Activated CD8-positive, alpha-beta memory T cell treated with anti-CD3 and anti-CD28 coated beads for 4 hours (primary cell): ENCODE measurements at regions not wholly inside any gene's neighbourhood (a gene's known extent, or its start where the extent isn't known, plus 50 kb on each side); places are given as distances from the start of the nearest gene placed in this dataset.

Experiments used
- DNase-seq, 2 donors: peaks; one replicate each; pipeline ENCODE4 v3.0.0-alpha.2; 2020; ENCODE audit warnings: low read depth in 2 of 2

DNA sequence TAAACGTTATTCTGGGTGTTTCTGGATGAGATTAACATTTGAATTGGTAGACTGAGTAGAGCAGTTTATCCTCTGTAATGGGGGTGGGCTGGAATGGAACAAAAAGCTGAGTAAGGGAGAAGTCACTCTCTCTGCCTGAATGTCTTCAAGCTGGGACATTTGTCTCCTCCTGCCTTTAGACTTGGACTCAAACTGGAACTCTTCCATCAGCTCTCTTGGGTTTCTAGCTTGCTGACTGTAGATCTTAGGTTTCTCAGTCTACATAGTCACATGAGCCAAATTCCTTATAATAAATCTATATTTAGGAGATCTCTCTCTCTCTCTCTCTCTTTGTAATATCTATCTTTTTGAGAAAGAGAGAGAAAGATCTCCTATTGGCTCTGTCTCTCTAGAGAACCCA, 553.3 kb upstream of the CDH11 start:
- DNase-seq: no peak

DNA sequence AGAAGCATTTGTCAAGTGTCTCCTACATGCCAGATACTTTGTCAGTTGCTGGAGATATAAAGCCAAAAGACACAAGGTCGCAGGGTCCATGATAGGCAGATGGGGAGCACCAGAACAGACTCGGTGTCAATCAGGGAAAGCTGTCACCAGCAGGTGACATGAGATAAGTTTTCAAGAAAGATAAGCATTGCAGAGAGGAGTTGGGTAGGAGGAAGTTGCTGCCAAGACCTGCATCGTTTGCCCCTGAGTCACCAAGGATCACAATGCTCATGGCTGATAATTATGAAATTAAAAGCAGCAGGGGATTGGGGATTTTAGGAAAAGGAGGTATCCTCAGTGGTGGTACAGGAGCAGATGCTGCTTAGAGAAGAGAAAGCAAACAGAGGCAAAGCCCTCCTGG, 551.1 kb upstream of the CDH11 start:
- DNase-seq: no peak

DNA sequence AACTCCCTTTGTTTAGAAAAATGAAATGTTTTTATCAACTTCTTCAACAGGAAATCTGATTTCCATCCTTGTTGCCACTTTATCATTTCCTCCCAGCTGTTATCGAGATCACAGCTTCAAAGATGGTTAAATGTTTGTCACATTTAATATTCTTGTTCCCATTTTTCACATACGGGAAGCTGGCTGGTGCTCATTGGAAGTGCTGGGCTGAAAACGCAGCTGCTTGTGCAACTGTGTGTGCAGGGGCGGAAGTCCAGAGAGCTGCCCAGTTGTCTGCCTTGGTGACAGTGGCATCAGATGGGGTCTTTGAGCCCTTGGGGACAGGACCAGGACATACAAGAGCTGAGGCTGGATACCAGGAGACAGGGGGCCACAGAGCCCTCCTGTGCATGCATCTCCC, 549.2 kb upstream of the CDH11 start:
- DNase-seq: no peak

DNA sequence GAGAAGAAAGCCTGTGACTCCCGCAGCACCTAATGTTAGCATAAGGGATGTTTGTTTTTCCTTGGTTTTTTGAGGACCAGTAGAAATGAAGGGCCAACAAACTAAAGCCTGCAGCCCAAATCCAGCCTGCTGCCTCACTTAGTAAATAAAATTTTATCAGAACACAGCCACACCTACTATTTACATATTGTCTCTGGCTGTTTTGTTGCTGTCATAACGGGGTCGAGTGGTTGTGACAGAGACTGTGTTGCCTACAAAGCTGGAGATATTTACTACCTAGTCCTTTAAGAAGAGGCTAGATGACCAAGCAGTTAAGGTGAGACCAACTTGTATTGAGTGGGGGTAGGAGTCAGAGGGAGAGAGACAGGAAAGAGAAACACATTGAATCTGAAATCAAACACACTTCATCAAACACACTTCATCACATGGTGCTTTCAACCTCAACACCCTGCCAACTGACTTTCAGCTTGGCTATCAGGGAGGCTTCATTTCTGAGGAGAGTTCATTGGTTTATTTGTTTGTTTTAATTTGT, 546.3 kb upstream of the CDH11 start:
- no peak for DNase-seq

DNA sequence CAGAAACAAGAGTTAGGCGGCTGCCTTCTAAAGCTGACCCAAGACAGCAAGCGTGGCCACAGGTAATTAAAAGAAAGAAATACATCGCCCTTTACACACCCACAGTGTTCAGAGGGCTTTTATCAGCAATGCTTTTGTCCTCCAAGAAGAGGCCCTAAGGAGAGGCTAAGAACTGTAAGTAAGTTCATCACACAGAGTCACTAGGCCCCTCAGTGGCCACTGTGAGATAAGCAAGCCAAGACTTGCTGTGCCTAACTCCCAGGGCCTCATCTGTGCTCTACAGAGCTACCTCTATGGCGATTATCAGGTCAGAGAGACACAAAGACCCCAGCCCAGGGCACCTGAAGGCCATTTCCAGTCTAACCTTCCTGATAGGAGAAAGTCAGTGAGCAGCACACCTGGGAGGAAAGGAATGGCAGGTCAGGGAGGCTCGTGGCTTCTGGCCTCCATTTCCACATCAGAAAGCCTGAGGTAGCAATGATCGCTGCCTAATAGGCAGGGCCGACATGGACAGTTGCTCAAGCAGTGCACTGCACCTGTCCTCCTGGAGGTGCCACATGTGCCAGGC, 545.2 kb upstream of the CDH11 start:
- no peak for DNase-seq

DNA sequence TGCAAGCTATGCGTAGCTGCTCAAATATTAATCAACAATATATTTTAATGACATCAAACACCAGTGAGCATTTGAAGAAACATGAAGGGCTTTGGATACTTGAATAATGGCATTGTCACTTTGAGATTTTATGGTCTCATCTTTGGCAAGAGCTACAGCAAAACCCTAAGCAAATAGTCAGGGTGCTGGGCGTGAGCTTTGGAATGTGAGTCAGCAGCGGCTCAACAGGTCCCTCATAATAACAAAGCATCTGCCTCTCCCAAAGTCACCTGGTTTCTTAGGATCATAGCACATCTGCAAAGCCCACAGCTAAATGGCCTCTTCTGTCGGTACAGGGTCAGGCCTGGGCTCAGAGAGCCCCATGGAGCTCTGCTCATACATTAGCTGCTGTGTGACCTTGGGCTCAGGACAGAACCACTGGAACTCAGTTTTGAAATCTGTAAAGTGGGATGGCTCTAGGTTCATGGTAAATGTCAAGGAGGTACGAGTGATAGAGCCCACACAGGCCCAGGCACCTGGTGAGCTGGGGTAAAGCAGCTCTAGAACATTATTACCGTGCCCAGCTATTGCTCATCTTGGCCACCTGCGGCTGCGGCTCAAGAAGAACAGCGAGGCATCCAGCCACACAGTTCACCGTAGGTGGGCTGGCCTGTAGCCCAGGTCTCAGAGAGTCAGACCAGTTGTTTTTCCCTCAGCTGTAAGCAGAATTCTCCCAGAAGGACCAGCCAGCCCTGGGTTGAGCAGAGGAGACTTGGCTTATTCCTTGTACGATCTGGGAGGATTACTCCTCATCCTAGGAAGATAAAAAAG, 544.5 kb upstream of the CDH11 start:
- no peak for DNase-seq

DNA sequence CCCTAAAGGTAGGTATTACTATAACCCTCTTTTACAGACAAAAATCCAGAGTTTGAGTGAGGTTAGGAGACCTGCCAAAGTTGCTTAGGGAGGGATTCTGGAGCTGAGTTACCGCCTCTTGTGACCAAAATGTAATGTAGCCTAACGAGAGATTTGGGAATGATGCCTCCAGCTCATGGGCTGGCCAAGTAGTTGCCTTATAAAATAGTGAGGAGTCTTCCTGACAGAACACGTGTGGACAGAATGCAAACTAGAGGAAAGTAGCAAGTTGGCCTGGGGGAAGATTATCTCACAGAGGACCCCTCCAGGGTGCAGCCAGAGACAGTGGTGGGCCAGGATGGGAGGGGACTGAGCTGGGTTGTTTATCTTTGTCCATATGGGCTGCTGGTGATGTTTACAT, 543.7 kb upstream of the CDH11 start:
- DNase-seq: no peak

DNA sequence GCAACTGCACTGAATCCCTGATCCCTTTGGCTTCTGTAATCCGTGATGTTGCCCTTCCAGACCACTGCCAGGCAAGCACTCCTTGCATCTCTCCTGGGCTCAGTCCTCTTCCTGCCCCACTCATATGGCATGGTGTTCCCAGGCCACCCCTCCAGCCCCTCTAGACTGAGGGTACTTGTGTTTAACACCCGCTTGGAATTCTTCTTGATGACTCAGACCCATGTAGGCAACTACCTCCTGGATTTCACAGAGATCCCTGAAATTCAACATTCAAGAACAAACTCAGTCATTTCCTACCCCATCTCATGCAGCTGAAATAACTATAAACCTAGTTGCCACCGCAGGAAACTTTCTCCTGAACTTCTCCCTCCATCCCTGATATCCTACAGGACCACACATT, 541.9 kb upstream of the CDH11 start:
- no peak for DNase-seq

DNA sequence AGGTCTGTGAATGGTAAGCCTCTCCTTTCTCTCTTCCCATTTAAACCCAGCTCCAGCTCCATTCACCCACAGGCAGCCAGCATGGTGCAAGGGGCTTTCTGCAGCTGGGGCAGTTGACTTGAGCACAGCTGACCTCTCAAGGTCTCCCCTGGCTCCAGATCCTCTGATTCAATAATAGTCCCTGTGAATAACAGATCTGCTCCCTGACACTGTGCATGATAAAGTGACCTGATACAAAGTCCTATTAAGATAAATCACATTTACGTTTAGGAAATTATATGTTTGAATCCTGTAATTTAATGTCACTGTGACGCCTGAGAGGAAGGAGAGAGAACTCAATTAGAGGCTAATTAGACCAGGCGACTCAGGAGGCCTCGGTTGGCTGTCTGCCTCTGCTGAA, 540.4 kb upstream of the CDH11 start:
- DNase-seq: no peak

DNA sequence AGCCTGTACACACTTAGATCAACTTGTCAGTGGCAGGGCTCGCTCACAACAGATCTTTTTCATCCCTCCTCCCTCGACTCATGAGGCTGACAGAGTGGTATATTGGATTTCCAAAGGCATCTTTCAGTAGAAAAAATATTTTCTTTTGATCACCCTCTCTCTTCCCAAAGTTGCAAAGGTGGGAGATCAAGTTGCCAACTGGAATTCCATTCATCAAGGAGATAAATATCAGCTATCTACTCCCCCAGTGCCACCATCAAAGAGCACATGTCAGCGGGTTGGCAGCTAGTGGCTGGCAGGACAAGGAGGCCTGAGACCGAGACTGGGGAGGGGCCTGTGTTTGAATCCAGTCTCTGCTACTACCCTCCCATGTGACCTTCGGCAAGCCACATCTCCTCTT, 539.7 kb upstream of the CDH11 start:
- no peak for DNase-seq

DNA sequence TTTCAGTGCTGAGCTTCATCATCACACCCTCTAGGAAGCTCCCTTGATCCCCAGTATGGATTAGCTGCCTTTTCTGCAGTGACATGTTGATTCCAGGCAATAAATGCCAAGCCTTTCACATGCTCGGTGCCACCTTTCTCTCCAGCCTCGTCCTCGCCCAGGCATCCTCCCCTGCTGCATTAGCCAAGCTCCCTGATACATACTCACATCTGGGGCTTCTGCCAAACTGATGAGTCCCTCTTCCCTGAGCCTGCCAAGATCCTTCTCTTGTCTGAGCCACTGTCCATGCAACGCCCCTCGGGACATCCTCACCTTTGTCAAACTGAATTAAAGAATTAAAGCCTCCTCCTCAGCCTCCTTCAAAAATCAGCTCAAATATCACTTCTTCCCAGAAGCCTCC, 538.5 kb upstream of the CDH11 start:
- DNase-seq: no peak

DNA sequence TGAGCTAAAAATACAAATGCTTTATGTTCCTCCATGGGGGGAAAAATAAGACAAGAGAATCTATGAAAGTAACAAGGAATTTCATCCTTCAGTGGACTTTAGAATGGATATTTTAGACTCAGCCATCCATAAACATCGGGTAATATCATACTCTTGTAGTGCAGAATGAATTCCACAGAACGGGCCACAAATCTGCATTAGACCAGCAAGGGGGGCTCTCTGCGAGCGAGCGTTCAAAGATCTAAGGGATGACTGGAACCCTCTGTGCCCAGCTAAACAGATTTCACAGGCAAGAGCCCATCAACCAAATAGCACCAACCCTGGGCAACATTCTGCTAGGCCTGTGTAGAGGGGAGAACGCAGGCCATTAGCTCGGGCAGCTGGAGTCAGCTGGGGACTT, 537.9 kb upstream of the CDH11 start:
- DNase-seq: no peak

DNA sequence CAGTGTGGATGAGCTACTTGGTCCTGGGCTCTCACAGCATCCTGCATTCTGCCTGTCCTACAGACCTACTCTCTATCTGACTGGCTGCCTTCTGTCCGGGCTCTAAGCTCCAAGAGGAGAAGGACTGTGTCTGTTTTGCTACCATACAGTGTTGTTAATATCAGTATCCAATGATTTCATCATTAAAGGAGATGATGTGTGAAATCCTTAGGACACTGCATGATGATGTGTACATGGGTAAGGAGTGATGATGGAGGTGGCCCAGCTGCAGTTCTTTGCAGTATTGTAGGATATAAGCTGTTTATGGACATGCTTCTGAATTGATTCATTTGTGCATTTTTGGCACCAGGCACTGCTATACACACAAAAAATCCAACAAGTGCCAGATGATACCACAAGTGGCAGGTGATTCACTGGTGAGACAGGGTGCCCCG, 536.9 kb upstream of the CDH11 start:
- DNase-seq: no peak

DNA sequence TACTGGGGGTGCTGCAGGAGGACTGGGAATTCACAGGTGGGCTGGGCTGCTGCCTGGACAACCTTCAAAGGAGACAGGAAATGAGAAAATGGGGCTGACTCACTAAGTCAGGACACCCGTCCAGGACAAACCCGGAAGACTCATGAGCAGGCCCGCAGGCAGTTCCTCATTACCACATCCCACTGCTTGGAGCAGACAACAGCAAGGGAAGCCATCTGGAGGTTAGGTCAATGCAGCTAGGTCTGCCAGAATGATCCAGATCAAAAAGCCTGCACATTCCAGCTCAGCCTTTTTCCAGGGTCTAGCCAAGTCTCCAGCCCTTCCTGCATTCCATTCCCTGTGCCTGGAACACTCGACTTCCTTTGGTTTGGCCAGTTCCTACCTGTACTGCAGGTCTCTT, 536.5 kb upstream of the CDH11 start:
- no peak for DNase-seq

DNA sequence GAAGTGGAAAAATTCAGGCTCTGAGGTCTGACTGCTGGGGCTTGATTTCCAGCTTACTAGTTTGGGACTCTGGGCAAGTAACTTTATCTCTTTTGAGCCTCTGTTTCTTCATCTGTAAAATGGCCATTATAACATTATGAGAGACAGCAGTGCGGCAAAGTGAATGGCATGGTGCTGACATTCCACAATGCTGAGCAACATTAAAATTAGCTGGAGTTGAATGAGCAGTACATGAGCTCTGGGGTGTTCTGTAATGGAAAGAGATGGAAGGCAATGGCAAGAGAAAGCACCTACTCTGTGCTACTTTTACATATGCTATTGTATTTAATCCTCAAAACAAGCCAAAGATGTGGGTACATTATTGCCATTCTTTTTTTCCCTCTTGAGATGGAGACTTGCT, 535.7 kb upstream of the CDH11 start:
- no peak for DNase-seq

DNA sequence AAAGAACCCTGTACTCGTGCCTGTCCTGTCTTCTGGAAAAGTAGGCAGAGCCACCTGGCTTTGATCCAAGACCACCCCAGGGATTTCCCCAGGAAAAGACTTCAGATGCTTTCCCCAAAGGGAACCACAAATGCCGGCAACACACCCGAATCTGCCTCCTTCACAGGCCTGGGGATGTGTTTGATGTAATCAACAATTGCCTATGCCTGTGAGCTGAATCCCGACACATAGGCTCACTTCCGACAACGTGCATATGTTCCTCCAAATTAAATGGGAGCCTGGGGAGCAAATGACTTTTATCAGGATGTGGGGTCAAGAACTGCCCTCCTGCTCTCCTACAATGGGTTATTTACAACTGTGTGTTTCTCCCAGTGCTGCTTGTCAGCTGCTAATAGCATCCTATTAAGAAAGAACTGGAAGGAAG, 535.2 kb upstream of the CDH11 start:
- DNase-seq: no peak

DNA sequence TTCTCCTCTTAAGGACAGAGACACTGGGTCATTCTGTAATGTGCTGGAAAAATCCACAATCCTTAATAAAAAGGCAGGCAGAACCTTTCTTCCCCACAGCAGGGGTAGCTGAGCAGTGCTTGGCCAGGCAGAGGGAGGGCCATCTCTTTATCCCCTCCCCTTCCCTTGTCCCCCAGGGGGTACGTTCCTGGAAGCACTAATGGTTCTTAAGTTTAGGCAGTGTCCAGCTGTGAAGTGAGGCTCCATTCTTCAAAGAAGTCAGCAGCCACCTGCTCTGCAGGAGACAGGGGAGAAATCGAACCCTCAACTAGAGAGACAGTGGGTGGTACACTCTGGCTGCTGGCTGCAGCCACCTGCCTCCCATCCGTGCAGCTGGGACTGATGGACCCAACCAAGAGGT, 533.9 kb upstream of the CDH11 start:
- DNase-seq: no peak

DNA sequence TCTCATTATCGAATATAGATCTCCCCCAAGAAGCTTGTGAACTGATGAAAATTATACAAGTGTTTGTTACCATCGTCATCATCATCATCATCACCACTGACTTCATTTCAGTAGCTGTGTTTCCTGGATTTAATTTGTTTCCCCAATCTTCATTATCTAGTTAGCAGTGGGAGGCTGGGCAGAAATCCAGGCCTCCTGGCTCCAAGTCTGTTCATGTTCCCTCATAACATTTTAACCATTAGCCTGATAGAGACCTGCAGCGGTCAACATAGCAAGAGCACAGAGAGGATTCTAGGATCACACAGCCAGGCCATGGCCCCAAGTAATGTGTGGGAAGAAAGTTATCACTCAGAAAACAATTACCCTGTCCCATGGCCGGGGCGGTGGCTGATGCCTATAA, 526.2 kb upstream of the CDH11 start:
- DNase-seq: no peak

DNA sequence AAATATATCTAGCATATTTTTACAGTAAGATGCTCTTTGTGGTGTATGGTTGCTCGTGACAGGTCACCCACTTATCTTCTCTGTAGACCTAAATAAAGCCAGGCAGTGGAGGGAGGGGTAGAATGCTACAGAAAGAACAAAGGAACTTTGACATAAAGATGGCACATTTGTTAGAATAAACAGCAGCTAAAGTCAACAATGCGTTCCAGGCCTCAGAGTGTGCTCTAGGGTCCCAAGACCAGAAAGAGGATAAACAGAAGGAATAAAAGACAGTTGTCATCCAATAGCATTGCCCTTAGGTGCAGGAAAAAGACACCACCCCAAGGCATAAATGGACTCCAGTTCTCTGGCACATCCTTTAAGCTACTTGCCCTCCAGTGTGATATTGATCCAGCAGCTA, 523.0 kb upstream of the CDH11 start:
- DNase-seq: no peak

DNA sequence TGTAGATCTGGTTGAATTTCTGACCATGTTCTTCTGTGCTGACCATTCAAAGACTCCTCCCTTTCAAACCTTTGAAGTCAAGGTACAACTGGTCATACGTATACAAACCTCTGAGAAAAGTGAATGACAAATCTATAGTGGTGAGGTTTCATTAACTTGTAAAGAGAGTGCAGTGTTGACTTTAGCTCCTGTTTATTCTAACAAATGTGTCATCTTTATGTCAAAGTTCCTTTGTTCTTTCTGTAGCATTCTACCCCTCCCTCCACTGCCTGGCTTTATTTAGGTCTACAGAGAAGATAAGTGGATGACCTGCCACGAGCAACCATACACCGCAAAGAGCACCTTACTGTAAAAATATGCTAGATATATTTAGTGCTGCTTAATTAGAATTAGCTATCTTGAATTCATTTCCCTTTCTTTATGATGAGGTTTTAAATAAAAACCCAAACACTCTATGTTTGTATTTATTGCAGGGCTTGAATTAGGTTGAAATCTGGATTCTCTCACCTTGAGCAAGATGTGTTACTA, 520.0 kb upstream of the CDH11 start:
- DNase-seq: no peak

DNA sequence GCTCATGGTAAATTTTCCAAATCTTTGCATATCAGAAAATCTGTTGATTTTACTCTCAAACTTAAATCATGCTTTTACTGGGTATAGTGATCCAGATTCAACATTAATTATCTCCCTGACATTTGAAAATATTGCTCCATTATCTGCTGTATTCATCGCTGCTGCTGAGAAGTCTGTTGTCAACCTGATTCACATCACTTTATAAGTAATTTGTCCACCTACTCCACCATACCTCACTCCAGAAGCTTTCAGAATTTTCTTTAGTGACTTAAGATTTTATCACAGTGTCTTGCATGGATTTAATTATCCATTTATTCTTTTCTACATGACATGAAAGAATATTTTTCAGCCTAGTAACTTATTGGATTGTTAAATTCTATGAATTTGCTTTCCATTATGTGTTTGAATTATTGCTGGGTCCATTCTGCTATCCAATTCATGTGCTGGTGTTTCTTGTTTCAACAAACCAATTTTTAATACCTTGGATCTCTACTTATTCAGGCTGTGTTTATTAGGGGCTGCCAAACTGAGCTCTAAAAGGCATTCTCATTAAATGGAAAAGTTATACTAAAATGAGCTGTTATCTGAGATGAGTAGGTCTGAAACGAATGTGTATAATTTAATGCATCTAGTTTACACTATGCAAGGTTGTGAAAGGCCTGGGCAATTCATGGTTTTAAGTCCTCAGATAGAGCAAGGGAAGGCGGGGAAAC, 519.3 kb upstream of the CDH11 start:
- no peak for DNase-seq

DNA sequence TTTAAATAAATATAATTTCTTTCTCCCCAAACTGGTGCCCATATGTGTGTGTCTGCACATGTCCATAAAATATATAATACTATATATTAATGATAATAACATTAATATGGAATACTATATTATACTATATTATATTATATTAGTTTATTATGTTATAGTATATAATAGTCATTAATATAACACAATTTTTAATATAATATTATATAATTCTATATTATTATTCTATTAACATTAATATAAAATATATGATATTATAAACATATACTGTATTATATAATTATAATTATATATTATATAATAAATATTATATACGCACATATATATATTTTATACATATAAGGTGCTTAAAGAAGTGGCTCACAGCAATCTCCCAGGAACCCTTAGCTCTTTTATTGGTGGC, 513.0 kb upstream of the CDH11 start:
- no peak for DNase-seq

DNA sequence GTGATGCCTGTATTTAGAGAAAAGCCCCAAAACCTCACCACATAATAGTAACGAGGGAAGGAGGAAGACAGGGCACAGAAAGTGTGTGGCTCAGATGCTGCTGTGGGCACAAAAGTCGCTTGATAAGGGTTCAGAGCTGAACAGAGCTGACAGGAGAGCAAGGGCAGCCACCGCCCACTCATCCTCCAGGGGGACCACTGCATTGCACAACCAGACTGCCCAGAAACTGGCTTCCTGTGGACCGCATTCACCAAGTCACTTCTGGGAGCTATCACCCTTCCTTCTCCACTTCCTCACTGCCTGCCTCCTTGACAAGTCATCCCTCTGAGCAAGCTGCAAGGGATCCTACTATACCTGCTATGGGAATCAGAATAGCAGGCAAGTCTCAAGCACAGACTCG, 512.4 kb upstream of the CDH11 start:
- DNase-seq: no peak
